HepG2 (cell line): ENCODE measurements at regions not wholly inside any gene's neighbourhood (a gene's known extent, or its start where the extent isn't known, plus 50 kb on each side); places are given as distances from the start of the nearest gene placed in this dataset.

ENCODE experiments used
- SSRP1 ChIP-seq: IDR thresholded peaks from 2 replicates; pipeline ENCODE4 v1.6.1; 2016; ENCODE audit warnings: control low read depth
- ZNF879 ChIP-seq: sonication (generic); formaldehyde crosslinking; IDR thresholded peaks from 2 replicates; pipeline ENCODE4 v1.8.1; 2023; ENCODE audit warnings: missing genetic modification reagents
- TF ChIP-seq, protein P1 (sequence below): sonication (generic); formaldehyde crosslinking; IDR thresholded peaks from 2 replicates; pipeline ENCODE4 v1.5.0; 2020; ENCODE audit warnings: mild to moderate bottlenecking, missing genetic modification reagents, moderate library complexity

DNA sequence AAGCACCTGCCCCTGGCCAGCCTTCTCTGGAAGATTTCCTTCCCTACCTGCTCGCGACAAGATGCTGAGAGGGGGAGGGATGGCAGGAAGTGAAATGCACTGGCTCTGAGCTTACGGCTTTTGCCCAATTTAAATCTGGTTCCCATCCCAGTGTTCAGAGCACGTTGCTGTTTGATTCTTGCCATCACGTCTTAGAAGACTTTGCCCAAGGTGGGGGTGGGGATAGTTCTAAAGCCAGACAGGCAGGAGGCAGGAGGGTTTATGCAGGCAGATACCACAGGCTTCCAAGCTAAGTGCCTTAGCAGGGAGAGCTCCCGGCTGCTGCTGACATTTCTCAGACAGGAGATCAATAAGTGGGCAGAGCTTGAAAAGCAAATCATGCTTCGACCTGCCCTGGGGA lies 393.9 kb downstream of the MID1IP1 start:
- TF ChIP-seq SSRP1 (CRISPR knock-in tag) (no peak), ZNF879 (CRISPR knock-in tag) (no peak)
- TF ChIP-seq, protein P1, sequence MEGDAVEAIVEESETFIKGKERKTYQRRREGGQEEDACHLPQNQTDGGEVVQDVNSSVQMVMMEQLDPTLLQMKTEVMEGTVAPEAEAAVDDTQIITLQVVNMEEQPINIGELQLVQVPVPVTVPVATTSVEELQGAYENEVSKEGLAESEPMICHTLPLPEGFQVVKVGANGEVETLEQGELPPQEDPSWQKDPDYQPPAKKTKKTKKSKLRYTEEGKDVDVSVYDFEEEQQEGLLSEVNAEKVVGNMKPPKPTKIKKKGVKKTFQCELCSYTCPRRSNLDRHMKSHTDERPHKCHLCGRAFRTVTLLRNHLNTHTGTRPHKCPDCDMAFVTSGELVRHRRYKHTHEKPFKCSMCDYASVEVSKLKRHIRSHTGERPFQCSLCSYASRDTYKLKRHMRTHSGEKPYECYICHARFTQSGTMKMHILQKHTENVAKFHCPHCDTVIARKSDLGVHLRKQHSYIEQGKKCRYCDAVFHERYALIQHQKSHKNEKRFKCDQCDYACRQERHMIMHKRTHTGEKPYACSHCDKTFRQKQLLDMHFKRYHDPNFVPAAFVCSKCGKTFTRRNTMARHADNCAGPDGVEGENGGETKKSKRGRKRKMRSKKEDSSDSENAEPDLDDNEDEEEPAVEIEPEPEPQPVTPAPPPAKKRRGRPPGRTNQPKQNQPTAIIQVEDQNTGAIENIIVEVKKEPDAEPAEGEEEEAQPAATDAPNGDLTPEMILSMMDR (CRISPR knock-in tag): no peak
